ENCODE measurements at regions not wholly inside any gene's neighbourhood (a gene's known extent, or its start where the extent isn't known, plus 50 kb on each side); places are given as distances from the start of the nearest gene placed in this dataset.
"Not testable (repeated sequence)": the region's sequence is repeated elsewhere in the genome, so short reads cannot be mapped to it uniquely, and the experiment has no call there.

DNA sequence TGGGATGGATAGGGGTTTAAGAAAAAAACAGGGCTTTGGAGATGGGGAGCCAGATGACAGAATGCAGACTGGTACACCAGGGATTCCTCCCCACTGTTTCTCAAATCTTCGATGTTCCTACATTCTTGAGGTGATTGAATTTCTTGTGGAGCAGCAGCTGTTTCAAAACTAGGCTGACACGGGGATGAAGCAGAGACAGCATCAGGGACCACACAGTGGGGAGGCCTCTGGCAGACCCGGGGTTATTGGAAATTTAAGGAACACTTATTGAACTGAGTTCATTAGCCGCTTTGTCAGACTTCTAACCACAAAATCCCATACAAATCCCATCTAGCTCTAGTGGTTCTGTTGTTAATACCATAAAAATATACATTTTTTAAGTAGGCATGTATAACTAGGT lies 621.4 kb upstream of the GBE1 start:
- no peak for DNase-seq

DNA sequence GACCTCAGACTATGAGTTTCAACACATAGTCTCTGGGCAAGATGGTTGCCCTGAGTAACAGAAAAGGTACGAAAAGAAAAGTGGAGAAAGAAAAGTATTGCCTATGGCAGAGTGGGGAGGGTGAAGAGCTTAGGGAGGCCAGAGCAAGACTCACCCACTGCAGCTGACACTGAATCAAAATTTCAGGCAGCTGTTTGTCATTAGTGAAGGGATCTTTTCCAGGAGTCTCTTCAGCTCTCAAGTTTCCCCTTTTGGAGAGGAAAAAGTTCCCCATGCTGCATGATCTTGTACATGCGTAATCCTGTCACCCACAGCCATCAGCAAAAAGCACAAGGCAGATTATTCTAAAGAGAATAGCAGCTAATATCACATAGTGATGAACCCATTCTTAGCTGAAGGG lies 616.9 kb upstream of the GBE1 start:
- DNase-seq: no peak

DNA sequence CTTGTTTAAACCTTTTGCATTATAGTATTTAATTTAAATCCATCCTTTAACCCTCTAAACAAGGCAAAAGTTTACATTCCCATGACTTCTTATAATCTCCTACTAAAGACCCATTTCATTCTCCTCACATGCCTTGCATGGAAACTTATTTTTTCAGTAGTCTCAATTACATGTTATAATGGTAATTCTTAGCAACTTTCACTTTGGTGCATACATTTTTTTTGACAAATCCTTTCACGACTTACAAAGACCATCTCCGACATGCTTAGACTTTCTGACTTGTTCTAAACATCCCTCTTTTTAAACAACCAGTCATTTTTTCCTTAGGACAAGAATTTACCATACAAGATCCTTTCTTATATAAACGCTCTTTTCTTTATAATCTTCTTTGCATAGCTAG lies 615.4 kb upstream of the GBE1 start:
- DNase-seq: no peak

DNA sequence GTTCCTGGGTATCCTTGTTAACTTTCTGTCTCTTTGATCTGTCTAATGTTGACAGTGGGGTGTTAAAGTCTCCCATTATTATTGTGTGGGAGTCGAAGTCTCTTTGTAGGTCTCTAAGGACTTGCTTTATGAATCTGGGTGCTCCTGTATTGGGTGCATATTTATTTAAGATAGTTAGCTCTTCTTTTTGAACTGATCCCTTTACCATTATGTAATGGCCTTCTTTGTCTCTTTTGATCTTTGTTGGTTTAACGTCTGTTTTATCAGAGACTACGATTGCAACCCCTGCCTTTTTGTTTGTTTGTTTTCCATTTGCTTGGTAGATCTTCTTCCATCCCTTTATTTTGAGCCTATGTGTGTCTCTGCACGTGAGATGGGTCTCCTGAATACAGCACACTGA lies 612.4 kb upstream of the GBE1 start:
- not testable (repeated sequence) for DNase-seq

GRCh38 chr3:82364827-82365226 lies 603.4 kb upstream of the GBE1 start:
- no peak for DNase-seq

DNA sequence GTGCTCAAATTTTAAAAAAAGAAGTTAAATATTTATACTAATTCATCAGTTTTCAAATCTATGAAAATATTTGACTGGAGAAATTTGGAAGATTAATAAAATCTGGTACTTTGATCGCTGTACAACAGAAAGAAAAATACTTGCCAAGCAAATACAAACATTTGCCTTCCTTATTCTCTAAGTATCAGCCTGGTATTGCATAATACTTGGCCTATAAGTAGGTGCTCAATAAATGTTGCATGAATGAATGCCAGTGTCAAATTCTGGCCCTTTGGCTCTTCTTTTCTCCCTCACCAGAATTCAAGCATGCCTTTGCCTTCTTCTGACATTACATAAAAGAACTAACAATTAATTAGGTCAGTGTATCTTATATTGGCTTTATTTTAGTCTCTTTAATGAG lies 601.7 kb upstream of the GBE1 start:
- DNase-seq: no peak

GRCh38 chr3:82355228-82355627 lies 593.8 kb upstream of the GBE1 start:
- no peak for DNase-seq

- peak; percentile 71 to 88 for DNase-seq
Observed at GRCh38 chr3:82354228-82354627, 592.8 kb upstream of the GBE1 start.

- DNase-seq: peak; percentile 52 to 76
Observed at GRCh38 chr3:82353306-82354171, 592.1 kb upstream of the GBE1 start.

- DNase-seq: no peak
Observed at GRCh38 chr3:82347585-82347984, 586.1 kb upstream of the GBE1 start.

DNA sequence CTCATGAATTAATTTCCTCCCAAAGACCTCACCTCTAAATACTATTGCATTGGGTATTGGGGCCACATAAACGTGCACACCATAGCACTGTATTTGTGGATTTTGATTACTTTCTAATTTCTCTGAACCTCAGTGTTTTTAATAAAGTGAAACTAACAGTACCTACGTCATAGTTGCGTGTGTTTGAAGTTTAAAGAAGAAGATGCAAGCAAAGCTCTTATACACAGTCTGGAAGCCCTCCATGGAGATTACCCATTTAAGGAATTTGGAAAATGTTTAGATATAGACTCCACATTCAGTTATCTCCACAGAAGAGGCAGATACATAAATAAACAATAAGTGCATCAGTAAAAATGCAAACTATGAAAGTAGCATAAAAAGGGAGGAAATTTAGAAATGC lies 581.1 kb upstream of the GBE1 start:
- DNase-seq: no peak

DNA sequence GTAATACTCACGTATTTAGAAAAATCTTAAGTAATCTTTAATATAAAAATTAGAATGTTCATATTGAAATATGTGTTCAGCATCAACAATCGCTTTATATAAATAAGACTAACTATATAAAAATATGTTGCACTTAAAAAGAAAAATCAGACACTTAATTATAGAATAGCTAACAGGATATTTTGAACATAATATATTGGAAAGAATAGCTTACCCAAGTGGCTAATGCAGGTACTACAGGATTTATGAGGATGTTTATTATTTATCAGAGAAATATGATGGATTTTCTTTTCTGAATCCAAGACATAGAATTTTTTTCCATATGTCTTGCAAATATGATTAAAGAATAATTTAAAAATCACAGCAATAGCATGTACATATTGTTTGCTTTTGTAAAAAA lies 567.9 kb upstream of the GBE1 start:
- peak in 1 of 2 experiments; percentile 3 for DNase-seq

DNA sequence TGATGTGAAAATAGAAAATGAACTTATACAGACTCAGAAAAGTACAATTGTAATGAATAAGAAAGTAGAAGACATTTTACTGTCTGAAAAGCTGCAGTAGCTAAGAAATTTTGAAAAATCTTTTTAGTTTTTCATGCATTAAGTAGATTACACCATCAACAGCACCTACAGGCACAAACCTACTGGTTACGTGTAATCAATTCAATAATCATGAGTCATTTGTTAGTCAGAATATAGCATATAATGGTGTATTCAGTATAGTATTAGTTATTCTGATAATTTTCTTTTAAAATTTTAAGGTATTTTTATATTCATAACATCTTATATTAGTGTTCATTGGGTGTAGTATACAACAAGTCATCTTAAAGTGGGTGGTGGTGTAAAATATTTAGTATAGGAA lies 550.5 kb upstream of the GBE1 start:
- no peak for DNase-seq

DNA sequence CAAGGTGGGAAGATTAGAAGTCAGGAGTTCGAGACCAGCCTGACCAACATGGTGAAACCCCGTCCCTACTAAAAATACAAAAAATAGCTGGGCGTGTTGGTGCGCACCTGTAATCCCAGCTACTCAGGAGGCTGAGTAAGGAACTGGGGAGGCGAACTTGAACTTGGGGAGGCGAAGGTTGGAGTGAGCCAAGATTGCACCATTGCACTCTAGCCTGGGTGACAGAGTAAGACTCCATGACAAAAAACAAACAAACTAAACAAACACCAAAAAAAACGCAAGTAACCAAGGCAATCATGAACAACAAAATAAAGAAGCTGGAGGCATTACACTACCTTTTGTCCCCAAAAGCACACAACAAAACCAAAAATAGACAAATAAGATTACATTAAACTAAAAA lies 547.3 kb upstream of the GBE1 start:
- DNase-seq: no peak

DNA sequence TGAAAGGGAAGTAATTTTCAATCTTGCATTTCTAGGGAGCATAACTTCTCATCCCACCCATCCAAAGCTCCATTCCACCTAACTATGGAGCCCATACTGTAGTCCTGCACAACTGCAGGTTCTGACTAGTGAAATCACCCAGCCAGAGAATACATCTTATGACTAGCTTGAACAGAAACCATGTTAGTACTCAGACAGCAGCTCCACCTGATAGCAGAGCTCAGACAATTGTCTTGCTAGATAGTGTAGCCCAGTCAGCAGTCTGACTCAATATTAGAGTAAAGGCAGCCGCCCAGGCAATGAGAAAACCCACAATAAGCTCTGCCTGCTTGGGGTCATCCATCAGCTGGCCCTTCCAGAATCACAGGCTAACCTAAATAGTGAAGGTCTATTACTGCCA lies 544.7 kb upstream of the GBE1 start:
- no peak for DNase-seq

DNA sequence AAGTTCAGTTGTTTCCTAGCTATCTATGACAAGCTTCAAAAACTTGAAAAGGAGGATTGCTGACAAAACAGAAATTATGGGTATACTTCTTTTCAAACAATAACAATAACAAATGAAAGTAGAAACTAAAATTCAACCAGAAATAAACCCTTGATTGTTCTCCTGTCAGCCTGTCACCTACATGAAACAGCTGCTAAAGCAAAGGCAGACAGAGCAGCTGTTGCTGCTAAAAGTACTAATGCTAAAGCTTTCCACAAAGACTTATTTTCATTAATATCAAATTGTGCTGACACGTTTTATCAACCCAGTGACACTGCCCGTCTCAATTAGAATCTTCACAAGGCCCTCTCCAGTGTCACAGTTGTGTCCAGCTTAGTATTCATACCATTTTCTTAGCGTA lies 533.2 kb upstream of the GBE1 start:
- no peak for DNase-seq

- no peak for DNase-seq
Observed at GRCh38 chr3:82293867-82294266, 532.4 kb upstream of the GBE1 start.

DNA sequence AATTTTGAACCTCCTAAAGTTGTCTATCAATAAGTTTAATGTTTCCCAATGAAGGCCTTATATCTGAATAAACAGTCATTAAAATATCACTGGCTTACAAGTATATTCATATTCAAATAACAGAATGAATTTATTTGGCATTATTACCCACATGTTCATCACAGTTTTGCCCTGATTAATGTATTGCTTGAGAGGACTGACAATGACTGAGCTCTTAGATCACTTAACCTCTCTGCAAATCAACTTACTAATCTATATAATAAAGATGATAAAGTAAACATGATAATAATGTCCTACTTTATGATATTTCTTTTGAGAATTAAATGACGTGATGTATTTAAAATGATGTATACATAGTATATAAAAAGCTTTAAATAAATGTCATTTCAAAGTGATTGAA lies 532.0 kb upstream of the GBE1 start:
- no peak for DNase-seq

DNA sequence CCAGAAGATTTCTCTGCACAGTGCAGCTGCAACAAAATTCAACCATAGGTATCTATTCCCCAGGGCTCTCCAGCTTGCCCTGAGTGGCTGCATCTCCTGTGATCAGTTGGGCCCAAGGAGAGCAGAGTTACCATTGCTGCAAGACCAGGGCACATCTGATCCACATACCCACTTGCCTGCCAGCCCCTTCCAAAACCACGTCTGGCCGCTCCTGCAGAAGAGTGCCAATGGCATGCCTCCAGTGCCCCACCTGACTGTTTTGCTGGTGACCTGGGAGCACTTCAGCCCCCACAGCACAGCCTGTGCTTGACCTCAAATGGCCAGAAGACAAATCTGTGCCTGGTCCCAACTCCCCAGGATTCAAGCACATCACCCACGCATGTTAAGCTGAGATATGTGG lies 526.1 kb upstream of the GBE1 start:
- DNase-seq: no peak

- DNase-seq: no peak
Observed at GRCh38 chr3:82281205-82281604, 519.8 kb upstream of the GBE1 start.

- no peak for DNase-seq
Observed at GRCh38 chr3:82276992-82277391, 515.5 kb upstream of the GBE1 start.

- no peak for DNase-seq
Observed at GRCh38 chr3:82274897-82275296, 513.5 kb upstream of the GBE1 start.

- no peak for DNase-seq
Observed at GRCh38 chr3:82265747-82266146, 504.3 kb upstream of the GBE1 start.

DNA sequence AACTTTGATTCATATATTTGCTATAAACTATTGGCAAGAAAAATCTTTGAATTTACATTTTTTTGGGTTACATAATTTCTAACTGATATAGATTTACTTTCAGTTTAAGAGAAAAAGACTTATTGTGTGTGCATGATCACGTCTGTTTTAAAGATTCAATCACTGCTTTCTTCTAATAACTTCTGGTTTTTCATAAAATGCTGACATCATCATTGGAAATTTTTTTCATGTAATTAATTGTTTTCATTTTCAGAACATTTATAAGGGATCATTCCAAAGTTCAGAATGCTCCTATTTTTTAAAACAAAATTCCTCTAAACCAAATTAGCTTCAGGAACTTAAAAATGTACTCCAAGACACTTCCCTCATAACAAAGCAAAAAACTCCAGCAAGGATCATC lies 500.7 kb upstream of the GBE1 start:
- DNase-seq: no peak

GRCh38 chr3:82261637-82262036 lies 500.2 kb upstream of the GBE1 start:
- no peak for DNase-seq
